Adrenal gland (tissue), 9 donors: ENCODE measurements at regions not wholly inside any gene's neighbourhood (a gene's known extent, or its start where the extent isn't known, plus 50 kb on each side); places are given as distances from the start of the nearest gene placed in this dataset.

Experiments used
- DNase-seq, 7 donors: peaks; one replicate each; pipeline ENCODE4 v3.0.0-alpha.2; 2019 to 2020
- H3K27ac ChIP-seq, 5 donors: fragments of 200-600 bp; sonication (generic) in 4 of 5; 1 replicate in 3 of 5; 2 replicates in 2 of 5; pipeline versions ENCODE4 v1.5.1 to v1.8.0; 2016 to 2020; ENCODE audit warnings: mild to moderate bottlenecking in 1 of 5
- H3K27me3 ChIP-seq: fragments of 200-600 bp; 2 replicates; pipeline ENCODE4 v1.8.0; 2021
- H3K36me3 ChIP-seq, 2 donors: fragments of 200-600 bp; replicated peaks in 1 of 2; 1 replicate in 1 of 2; 2 replicates in 1 of 2; pipeline versions ENCODE4 v1.5.1 to v1.8.0; 2018 to 2022
- H3K4me1 ChIP-seq, 2 donors: fragments of 200-600 bp; replicated peaks in 1 of 2; 1 replicate in 1 of 2; 2 replicates in 1 of 2; pipeline versions ENCODE4 v1.5.1 to v1.8.0; 2018 to 2021
- H3K4me3 ChIP-seq, 4 donors: fragments of 200-600 bp; sonication (generic) in 3 of 4; one replicate each; pipeline ENCODE4 v1.5.1; 2016 to 2018
- H3K9me3 ChIP-seq, 3 donors: fragments of 200-600 bp; sonication (generic) in 1 of 3; replicated peaks in 1 of 3; 1 replicate in 2 of 3; 2 replicates in 1 of 3; pipeline versions ENCODE4 v1.5.1 to v1.8.0; 2016 to 2021
- CTCF ChIP-seq, 6 experiments: fragments of 450-650 bp in 4 of 6; fragments of 200-600 bp in 2 of 6; sonication (generic) in 1 of 6; IDR thresholded peaks; 1 replicate in 5 of 6; 2 replicates in 1 of 6; pipeline versions ENCODE4 v1.5.1 to v1.8.0; 2016 to 2021; ENCODE audit warnings: antibody characterized with exemption in 6 of 6, mild to moderate bottlenecking in 2 of 6, moderate library complexity in 1 of 6
- POLR2A ChIP-seq, 2 donors: fragments of 450-650 bp; IDR thresholded peaks; one replicate each; pipeline ENCODE4 v1.6.1; 2017; ENCODE audit warnings: antibody characterized with exemption in 2 of 2, mild to moderate bottlenecking in 2 of 2, moderate library complexity in 1 of 2
- WGBS, 4 donors: extraction: QIAGEN DNeasy Blood & Tissue Kit in 2 of 4; methylation state at CpG; one replicate each; pipeline versions ENCODE4 v1.1.5 to v1.1.7; 2013 to 2017; 5-methylcytosine and 5-hydroxymethylcytosine counted together
- intact Hi-C, 2 donors: fragments of 100-400 bp; cut with DNase I; formaldehyde crosslinking; loops; one replicate each; pipeline versions ENCODE4 v1.14.1 to v1.15.0; 2022 to 2023
- donor health status: healthy with polysubstance abuse.
- donor health status: Bipolar disorder and iron deficiency.
- donor health status: DM: yes; HTN: yes; CAD: no.
- donor health status: DM: no; HTN: no; CAD: no.
- donor health status: DM: no; HTN: no; CAD: no.

DNA sequence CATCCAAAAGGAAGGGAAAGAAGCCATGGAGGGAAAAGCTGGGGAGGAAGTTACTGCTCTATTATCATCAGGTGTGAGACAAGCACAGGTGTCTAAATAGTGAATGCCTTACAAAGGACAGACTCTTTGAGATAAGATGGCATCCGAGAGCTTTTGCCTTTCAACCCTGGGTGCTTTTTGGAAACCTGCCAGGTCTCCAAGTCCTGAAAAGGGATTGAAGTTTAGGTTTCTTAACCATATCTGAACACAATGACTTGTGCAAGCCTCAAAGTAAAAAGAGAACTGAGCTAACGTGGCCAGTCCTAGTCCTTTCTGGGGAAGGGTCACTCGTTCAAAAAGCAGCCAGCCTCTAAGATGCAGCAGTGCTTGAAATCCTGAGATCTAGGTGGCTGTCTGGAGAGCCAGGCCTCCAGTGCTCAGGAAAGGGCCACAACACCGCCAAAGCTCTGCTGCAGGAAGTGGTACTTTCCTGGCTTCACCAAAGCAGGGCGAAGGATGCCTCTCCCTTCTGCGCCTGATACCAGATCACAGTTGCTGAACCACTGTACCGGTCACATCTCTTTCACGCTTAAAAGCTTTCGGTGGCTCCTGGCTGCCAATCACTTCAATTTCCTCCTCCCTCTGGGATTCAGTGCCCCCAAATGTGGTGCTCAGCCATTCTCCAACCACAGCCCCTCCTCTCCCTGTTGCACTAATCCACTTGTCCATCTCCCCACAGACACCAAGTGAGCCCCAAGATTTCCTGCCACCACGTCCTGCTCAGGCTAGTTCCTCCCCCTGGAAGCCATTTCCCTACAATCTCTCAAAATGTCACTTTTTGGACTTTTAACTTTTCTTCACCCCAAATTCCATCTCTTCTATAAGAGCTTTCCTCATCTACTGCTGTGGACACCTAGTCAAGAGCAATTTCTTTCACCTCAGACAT is 104.1 kb upstream of the LPP start:
- H3K9me3 ChIP-seq: no peaks in the 10 kb centered on the region
- H3K27me3 ChIP-seq: no peaks in the 10 kb centered on the region
- peaks cover 16 to 22% of the 10 kb centered on the region in 2 donors for H3K4me1 ChIP-seq
- H3K36me3 ChIP-seq: no peaks in the 10 kb centered on the region
- WGBS, 4 donors: 65 to 79% (median 73%) methylated on average over 9 to 10 of the region's 10 CpGs
- H3K4me3 ChIP-seq: no peak overlapping the region
- H3K27ac ChIP-seq: no peak overlapping the region
- no peak for TF ChIP-seq POLR2A (IDR thresholded peaks at IDR 0.05)
- TF ChIP-seq CTCF (IDR thresholded peaks at IDR 0.05): no peak
- DNase-seq: no peak
- intact Hi-C loops: loop anchor here in 1 of 2 donors (10.0 kb wide), 2 partner anchors 65 to 535 kb away; no protein-coding TSS in a partner anchor

DNA sequence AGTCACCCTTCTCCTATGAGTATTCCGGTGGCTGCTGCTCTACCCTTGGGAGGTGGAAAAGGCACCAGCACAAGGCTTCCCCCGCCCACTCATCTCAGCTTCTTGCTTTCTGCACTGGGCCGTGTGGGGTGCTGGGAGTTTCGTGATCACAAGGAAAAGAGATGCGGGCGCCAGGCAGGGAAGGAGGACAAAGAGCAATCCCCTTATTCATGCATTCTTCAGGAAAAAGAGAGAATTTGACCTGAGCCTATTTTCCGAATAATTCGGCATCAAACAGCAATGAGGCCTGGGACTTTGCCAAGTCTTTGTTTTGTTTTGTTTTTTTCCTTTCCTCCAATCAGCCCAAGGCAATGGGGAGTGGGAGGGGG is 102.2 kb upstream of the LPP start:
- H3K4me1 ChIP-seq: peaks cover 16 to 22% of the 10 kb centered on the region in 2 donors
- no peaks in the 10 kb centered on the region for H3K9me3 ChIP-seq
- DNase-seq: peak; percentile 59 to 91 (median 83)
- no peak for TF ChIP-seq POLR2A (IDR thresholded peaks at IDR 0.05)
- no peak for TF ChIP-seq CTCF (IDR thresholded peaks at IDR 0.05)
- intact Hi-C loops: no loop called here
- 29 to 59% (median 37%) methylated on average over 8 of the region's 8 CpGs for WGBS, 4 donors
- H3K36me3 ChIP-seq: no peaks in the 10 kb centered on the region
- H3K4me3 ChIP-seq: peak overlapping the region in 1 of 4 donors; percentile 30
- H3K27me3 ChIP-seq: no peaks in the 10 kb centered on the region
- H3K27ac ChIP-seq: peak overlapping the region; percentile 70 to 96 (median 90)

DNA sequence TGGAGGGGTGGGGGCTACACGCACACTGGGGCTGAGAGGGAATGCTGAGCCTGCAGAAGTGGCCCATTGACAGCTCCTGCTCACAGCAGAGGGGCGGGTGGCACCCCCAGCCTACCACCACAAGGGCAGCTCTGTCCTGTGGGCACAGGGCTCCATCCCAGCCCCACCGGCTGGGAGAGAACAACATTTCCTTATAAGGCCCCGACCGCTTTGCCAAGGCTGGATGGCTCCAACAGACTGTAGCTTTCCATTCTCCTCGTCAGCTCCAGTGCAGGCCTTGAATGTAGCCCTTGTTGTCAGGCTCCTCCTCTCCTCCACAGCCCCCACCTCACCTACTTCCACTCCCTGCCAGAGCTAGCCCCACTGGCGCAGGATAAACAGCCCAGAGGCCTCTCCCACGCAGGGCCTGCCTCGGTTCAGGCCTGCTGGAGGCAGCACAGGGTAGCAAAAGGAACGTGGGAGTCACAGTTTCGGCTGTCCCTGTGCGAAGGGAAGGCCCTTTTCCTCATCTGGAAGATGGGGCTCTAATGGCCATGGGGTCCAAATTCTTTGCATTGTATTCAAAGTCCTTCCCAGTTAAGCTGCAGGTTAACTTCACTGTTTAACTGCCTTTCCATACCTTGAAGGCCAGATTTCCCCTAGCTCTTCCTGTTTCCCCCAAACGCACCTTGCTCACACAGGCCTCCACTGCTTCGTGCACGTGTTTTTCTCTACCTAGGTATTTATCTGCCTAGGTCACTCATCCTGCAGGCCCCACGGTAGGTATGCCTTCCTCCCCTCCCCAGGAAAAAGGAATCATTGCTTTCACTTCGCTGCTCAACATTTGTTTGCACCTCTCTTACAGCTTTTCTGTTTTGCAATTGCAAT is 101.6 kb upstream of the LPP start:
- Histone ChIP-seq H3K27me3 (no peaks in the 10 kb centered on the region), H3K36me3 (no peaks in the 10 kb centered on the region), H3K27ac (peak overlapping the region; percentile 70 to 96 (median 90)), H3K9me3 (no peaks in the 10 kb centered on the region), H3K4me1 (peaks cover 16 to 22% of the 10 kb centered on the region in 2 donors), H3K4me3 (peak overlapping the region in 1 of 4 donors; percentile 30)
- intact Hi-C loops: no loop called here
- DNase-seq: peak; percentile 85 to 98 (median 96)
- TF ChIP-seq POLR2A (IDR thresholded peaks at IDR 0.05) (peak in 1 of 2 donors; percentile 57), CTCF (IDR thresholded peaks at IDR 0.05) (peak; percentile 27 to 86 (median 73))
- WGBS, 4 donors: 32 to 58% (median 39%) methylated on average over 7 to 17 of the region's 17 CpGs

- Histone ChIP-seq H3K27me3 (no peaks in the 10 kb centered on the region), H3K4me3 (no peak overlapping the region), H3K4me1 (peaks cover 16 to 22% of the 10 kb centered on the region in 2 donors), H3K27ac (peak overlapping the region; percentile 70 to 96 (median 90)), H3K9me3 (no peaks in the 10 kb centered on the region), H3K36me3 (no peaks in the 10 kb centered on the region)
- no peak for DNase-seq
- intact Hi-C loops: no loop called here
- WGBS, 4 donors: 84 to 93% (median 92%) methylated on average over 1 of the region's 1 CpG
- TF ChIP-seq CTCF (IDR thresholded peaks at IDR 0.05) (no peak), POLR2A (IDR thresholded peaks at IDR 0.05) (no peak)
Measured at GRCh38 chr3:188053036-188053340, 101.0 kb upstream of the LPP start.
